ENCODE measurements at regions not wholly inside any gene's neighbourhood (a gene's known extent, or its start where the extent isn't known, plus 50 kb on each side); places are given as distances from the start of the nearest gene placed in this dataset.

DNA sequence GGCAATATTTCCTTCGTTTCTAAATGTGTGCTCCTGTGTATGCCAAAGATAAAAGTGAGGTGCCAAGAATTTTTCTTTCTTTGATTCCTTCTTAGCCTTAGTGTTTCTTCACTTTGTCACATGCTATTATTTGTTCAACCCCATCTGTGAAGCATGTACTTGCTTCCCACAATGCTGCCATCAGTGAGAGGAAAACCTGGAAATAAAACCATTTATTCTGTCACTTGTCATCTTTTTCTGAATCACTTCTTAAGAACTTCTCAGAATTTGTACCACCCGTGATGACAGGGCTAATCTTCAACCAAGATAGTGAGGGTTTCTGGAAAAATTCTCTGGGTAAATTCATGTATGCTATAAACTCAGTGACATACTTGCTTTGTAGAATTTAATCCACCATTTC lies 450.1 kb downstream of the COL12A1 start:
- TF ChIP-seq NFIC (IDR thresholded peaks at IDR 0.05) (no peak), TCF12 (IDR thresholded peaks at IDR 0.05; ENCODE audit: low read depth) (no peak), YY1 (IDR thresholded peaks at IDR 0.05; ENCODE audit: low read depth) (no peak), RAD21 (IDR thresholded peaks at IDR 0.05; ENCODE audit: low read depth) (no peak), CEBPB (IDR thresholded peaks at IDR 0.05) (no peak), EGR1 (IDR thresholded peaks at IDR 0.05) (no peak), TEAD4 (IDR thresholded peaks at IDR 0.05) (no peak), FOXM1 (IDR thresholded peaks at IDR 0.05; ENCODE audit: borderline replicate concordance, low read depth) (no peak), CREB1 (IDR thresholded peaks at IDR 0.05; ENCODE audit: low read depth) (no peak), ZBTB7A (IDR thresholded peaks at IDR 0.05; ENCODE audit: low read depth) (no peak), TAF1 (IDR thresholded peaks at IDR 0.05; ENCODE audit: low read depth) (no peak), EP300 (IDR thresholded peaks at IDR 0.05; ENCODE audit: borderline replicate concordance) (no peak)
- TF ChIP-seq, protein P1, sequence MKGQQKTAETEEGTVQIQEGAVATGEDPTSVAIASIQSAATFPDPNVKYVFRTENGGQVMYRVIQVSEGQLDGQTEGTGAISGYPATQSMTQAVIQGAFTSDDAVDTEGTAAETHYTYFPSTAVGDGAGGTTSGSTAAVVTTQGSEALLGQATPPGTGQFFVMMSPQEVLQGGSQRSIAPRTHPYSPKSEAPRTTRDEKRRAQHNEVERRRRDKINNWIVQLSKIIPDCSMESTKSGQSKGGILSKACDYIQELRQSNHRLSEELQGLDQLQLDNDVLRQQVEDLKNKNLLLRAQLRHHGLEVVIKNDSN (IDR thresholded peaks at IDR 0.05): no peak
- TF ChIP-seq, protein P2, sequence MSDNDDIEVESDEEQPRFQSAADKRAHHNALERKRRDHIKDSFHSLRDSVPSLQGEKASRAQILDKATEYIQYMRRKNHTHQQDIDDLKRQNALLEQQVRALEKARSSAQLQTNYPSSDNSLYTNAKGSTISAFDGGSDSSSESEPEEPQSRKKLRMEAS (IDR thresholded peaks at IDR 0.05): no peak
- TF ChIP-seq, protein P3, sequence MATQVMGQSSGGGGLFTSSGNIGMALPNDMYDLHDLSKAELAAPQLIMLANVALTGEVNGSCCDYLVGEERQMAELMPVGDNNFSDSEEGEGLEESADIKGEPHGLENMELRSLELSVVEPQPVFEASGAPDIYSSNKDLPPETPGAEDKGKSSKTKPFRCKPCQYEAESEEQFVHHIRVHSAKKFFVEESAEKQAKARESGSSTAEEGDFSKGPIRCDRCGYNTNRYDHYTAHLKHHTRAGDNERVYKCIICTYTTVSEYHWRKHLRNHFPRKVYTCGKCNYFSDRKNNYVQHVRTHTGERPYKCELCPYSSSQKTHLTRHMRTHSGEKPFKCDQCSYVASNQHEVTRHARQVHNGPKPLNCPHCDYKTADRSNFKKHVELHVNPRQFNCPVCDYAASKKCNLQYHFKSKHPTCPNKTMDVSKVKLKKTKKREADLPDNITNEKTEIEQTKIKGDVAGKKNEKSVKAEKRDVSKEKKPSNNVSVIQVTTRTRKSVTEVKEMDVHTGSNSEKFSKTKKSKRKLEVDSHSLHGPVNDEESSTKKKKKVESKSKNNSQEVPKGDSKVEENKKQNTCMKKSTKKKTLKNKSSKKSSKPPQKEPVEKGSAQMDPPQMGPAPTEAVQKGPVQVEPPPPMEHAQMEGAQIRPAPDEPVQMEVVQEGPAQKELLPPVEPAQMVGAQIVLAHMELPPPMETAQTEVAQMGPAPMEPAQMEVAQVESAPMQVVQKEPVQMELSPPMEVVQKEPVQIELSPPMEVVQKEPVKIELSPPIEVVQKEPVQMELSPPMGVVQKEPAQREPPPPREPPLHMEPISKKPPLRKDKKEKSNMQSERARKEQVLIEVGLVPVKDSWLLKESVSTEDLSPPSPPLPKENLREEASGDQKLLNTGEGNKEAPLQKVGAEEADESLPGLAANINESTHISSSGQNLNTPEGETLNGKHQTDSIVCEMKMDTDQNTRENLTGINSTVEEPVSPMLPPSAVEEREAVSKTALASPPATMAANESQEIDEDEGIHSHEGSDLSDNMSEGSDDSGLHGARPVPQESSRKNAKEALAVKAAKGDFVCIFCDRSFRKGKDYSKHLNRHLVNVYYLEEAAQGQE (IDR thresholded peaks at IDR 0.05; ENCODE audit: low read depth): no peak

DNA sequence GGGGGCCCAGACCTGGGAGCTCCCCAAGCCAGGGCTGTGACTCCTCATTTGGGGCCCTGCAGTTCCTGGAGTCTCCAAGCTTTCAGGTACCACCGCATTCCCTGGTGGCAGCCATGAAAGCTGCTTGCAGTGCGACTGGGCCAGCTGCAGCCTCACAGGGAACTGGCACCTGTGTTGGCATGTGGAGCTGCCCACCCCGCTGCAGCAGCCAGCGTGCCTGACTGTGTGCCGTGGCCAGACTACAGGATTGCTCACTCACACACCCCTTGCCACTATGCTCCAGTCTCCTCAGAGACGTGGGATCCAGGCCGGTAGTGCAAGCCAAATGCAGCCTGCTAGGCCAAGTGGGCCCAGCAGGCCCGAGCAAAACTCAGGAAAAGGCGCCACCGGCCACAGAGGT lies 450.7 kb downstream of the COL12A1 start:
- no peak for TF ChIP-seq RAD21 (IDR thresholded peaks at IDR 0.05; ENCODE audit: low read depth)
- TF ChIP-seq EGR1 (IDR thresholded peaks at IDR 0.05): no peak
- TF ChIP-seq TAF1 (IDR thresholded peaks at IDR 0.05; ENCODE audit: low read depth): no peak
- TF ChIP-seq FOXM1 (IDR thresholded peaks at IDR 0.05; ENCODE audit: borderline replicate concordance, low read depth): no peak
- no peak for TF ChIP-seq CEBPB (IDR thresholded peaks at IDR 0.05)
- TF ChIP-seq EP300 (IDR thresholded peaks at IDR 0.05; ENCODE audit: borderline replicate concordance): no peak
- TF ChIP-seq, protein P1 (IDR thresholded peaks at IDR 0.05): no peak
- no peak for TF ChIP-seq TEAD4 (IDR thresholded peaks at IDR 0.05)
- TF ChIP-seq TCF12 (IDR thresholded peaks at IDR 0.05; ENCODE audit: low read depth): no peak

DNA sequence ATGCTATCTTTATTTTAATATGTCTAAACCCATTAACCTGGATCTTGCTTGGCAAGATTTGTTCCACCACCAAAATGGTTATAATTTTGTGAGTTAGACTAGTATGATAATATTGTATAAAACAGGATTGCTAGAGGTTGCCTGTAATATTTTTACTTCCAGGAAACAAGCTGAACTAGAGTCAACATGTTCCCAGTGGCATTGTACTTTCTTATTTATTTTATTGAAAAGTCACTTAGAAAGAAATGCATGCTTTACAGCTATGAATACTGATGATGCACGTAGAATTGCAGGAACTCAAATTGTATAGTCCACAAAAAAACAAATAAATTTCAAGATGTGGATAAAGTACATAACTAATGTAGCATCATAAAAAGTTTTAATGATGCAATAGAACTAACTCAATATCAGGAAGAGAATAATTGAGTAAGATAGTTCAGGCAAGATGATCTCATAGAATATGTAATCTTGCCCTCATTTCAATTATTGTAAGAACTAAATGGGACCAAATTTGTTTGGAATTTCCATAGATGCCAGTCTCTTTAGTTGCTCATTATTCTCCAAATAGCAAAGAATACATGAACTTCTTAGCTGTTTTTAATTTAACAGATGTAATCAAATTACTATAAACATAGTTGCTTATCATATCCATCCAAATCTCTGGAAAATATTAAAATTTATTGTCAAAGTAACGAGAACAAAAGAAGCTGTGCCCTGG lies 451.8 kb downstream of the COL12A1 start:
- TF ChIP-seq EP300 (IDR thresholded peaks at IDR 0.05; ENCODE audit: borderline replicate concordance): no peak
- TF ChIP-seq, protein P3 (IDR thresholded peaks at IDR 0.05; ENCODE audit: low read depth): no peak
- no peak for TF ChIP-seq TCF12 (IDR thresholded peaks at IDR 0.05; ENCODE audit: low read depth)
- TF ChIP-seq NFIC (IDR thresholded peaks at IDR 0.05): no peak
- no peak for TF ChIP-seq CREB1 (IDR thresholded peaks at IDR 0.05; ENCODE audit: low read depth)
- TF ChIP-seq, protein P2 (IDR thresholded peaks at IDR 0.05): no peak
- no peak for TF ChIP-seq TAF1 (IDR thresholded peaks at IDR 0.05; ENCODE audit: low read depth)
- no peak for TF ChIP-seq RAD21 (IDR thresholded peaks at IDR 0.05; ENCODE audit: low read depth)
- TF ChIP-seq TEAD4 (IDR thresholded peaks at IDR 0.05): no peak
- TF ChIP-seq CEBPB (IDR thresholded peaks at IDR 0.05): no peak
- TF ChIP-seq, protein P1 (IDR thresholded peaks at IDR 0.05): no peak
- TF ChIP-seq YY1 (IDR thresholded peaks at IDR 0.05; ENCODE audit: low read depth): no peak
- TF ChIP-seq EGR1 (IDR thresholded peaks at IDR 0.05): no peak
- TF ChIP-seq FOXM1 (IDR thresholded peaks at IDR 0.05; ENCODE audit: borderline replicate concordance, low read depth): no peak

DNA sequence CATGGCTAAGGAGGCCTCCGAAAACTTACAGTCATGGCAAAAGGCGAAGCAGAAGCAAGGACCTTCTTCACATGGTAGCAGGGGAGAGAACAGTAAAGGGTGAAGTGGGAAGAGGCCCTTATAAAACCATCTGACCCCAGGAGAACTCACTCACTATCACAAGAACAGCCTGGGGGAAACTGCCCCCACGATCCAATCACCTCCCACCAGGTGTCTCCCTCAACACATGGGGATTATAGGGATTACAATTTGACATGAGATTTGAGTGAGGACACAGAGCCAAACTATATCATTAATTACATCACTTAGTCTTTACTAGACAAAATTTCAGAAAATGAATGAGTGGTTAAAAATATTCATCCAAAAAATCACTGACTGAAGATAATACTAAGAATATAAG lies 453.6 kb downstream of the COL12A1 start:
- TF ChIP-seq, protein P3 (IDR thresholded peaks at IDR 0.05; ENCODE audit: low read depth): no peak
- peak; percentile 16; the same call in 1 of the 2 replicates for TF ChIP-seq RAD21 (IDR thresholded peaks at IDR 0.05; ENCODE audit: low read depth)

Data from Ishikawa (cell line).